ENCODE measurements at regions not wholly inside any gene's neighbourhood (a gene's known extent, or its start where the extent isn't known, plus 50 kb on each side); places are given as distances from the start of the nearest gene placed in this dataset.

GRCh38 chr1:58857680-58858673, 74.1 kb upstream of the JUN start:
- no peaks in the 10 kb centered on the region for H3K36me3 Mint-ChIP-seq
- no peaks in the 10 kb centered on the region for H3K9me3 Mint-ChIP-seq
- peaks cover 46 to 52% (median 48%) of the 10 kb centered on the region in 3 donors for H3K4me1 Mint-ChIP-seq

GRCh38 chr1:58859769-58860485, 76.1 kb upstream of the JUN start:
- Histone ChIP-seq H3K4me3 (ENCODE audit: low read length) (no peak overlapping the region), H3K27ac (ENCODE audit: low read depth, low read length) (no peak overlapping the region), H3K27me3 (ENCODE audit: insufficient read depth, low read length, poor library complexity, severe bottlenecking) (no peaks in the 10 kb centered on the region), H3K36me3 (ENCODE audit: insufficient read depth, low read length) (no peaks in the 10 kb centered on the region), H3K4me1 (ENCODE audit: insufficient read depth, low read length) (peaks cover 29% of the 10 kb centered on the region), H3K9me3 (ENCODE audit: low read length) (no peaks in the 10 kb centered on the region)
- H3K27ac Mint-ChIP-seq, result peak overlapping the region in 1 of 8 donors; percentile 43
- H3K9me3 Mint-ChIP-seq, result no peaks in the 10 kb centered on the region
- DNase-seq, result no peak
- H3K36me3 Mint-ChIP-seq, result no peaks in the 10 kb centered on the region
- no peak overlapping the region for H3K4me3 Mint-ChIP-seq
- H3K4me1 Mint-ChIP-seq, result peaks cover 41 to 48% (median 41%) of the 10 kb centered on the region in 3 donors
- CTCF ChIA-PET, result no interaction called here
- POLR2A ChIA-PET, result no interaction called here
- H3K27me3 Mint-ChIP-seq, result no peaks in the 10 kb centered on the region

More at GRCh38 chr1:58857680-58858673, 74.1 kb upstream of the JUN start:
- Mint-ChIP-seq H3K4me3 (peak overlapping the region in 6 of 7 donors; percentile 6 to 38 (median 28)), H3K27ac (peak overlapping the region; percentile 48 to 90 (median 80)), H3K27me3 (no peaks in the 10 kb centered on the region)
- POLR2A ChIA-PET, result interaction anchor here (1.2 kb wide), 1 partner anchor 74 kb away, joined by 4 read pairs; the partner anchor contains the start of gene JUN
- peak overlapping the region; percentile 6 for H3K4me3 ChIP-seq (ENCODE audit: low read length)
- H3K27me3 ChIP-seq (ENCODE audit: insufficient read depth, low read length, poor library complexity, severe bottlenecking), result no peaks in the 10 kb centered on the region
- CTCF ChIA-PET, result interaction anchor here (1.0 to 1.2 kb wide), 2 partner anchors 39 to 45 kb away, joined by 3 read pairs; no protein-coding TSS in a partner anchor
- DNase-seq, result peak in 3 of 5 donors; percentile 10 to 47 (median 44)
- peaks cover 35% of the 10 kb centered on the region for H3K4me1 ChIP-seq (ENCODE audit: insufficient read depth, low read length)
- H3K9me3 ChIP-seq (ENCODE audit: low read length), result no peaks in the 10 kb centered on the region
- no peak overlapping the region for H3K27ac ChIP-seq (ENCODE audit: low read depth, low read length)
- H3K36me3 ChIP-seq (ENCODE audit: insufficient read depth, low read length), result no peaks in the 10 kb centered on the region

DNA sequence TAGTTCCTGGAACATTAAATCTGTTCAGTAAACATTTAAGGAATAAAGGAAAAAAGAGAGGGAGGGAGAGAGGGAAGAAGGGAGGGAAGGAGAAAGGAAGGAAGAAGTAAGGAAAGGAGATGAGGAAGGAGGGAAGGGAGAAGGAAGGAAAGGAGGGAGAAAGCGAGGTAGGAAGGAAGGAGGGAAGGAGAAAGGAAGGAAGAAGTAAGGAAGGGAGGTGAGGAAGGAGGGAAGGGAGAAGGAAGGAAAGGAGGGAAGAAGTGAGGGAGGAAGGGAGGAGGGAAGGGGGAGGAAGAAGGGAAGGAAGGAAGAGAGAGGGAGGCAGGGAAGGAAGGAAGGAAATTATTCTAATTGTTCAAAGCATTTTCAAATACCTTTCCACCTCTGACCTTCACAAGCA, 77.2 kb upstream of the JUN start:
- Mint-ChIP-seq H3K4me1 (peaks cover 34 to 46% (median 41%) of the 10 kb centered on the region in 3 donors), H3K27ac (peak overlapping the region in 2 of 8 donors; percentile 7 to 60), H3K9me3 (no peaks in the 10 kb centered on the region), H3K36me3 (no peaks in the 10 kb centered on the region), H3K27me3 (no peaks in the 10 kb centered on the region), H3K4me3 (no peak overlapping the region)
- Histone ChIP-seq H3K27me3 (ENCODE audit: insufficient read depth, low read length, poor library complexity, severe bottlenecking) (no peaks in the 10 kb centered on the region), H3K27ac (ENCODE audit: low read depth, low read length) (no peak overlapping the region), H3K4me1 (ENCODE audit: insufficient read depth, low read length) (peaks cover 29% of the 10 kb centered on the region), H3K36me3 (ENCODE audit: insufficient read depth, low read length) (no peaks in the 10 kb centered on the region), H3K4me3 (ENCODE audit: low read length) (no peak overlapping the region), H3K9me3 (ENCODE audit: low read length) (no peaks in the 10 kb centered on the region)
- DNase-seq, result no peak
- ChIA-PET CTCF (no interaction called here), POLR2A (no interaction called here)

- Histone ChIP-seq H3K9me3 (ENCODE audit: low read length) (no peaks in the 10 kb centered on the region), H3K27ac (ENCODE audit: low read depth, low read length) (no peak overlapping the region), H3K4me3 (ENCODE audit: low read length) (no peak overlapping the region), H3K4me1 (ENCODE audit: insufficient read depth, low read length) (peaks cover 29% of the 10 kb centered on the region), H3K36me3 (ENCODE audit: insufficient read depth, low read length) (no peaks in the 10 kb centered on the region), H3K27me3 (ENCODE audit: insufficient read depth, low read length, poor library complexity, severe bottlenecking) (no peaks in the 10 kb centered on the region)
- Mint-ChIP-seq H3K36me3 (no peaks in the 10 kb centered on the region), H3K4me3 (no peak overlapping the region), H3K4me1 (peaks cover 34 to 46% (median 41%) of the 10 kb centered on the region in 3 donors), H3K27ac (peak overlapping the region in 3 of 8 donors; percentile 5 to 57 (median 7)), H3K9me3 (no peaks in the 10 kb centered on the region), H3K27me3 (no peaks in the 10 kb centered on the region)
- no peak for DNase-seq
- ChIA-PET CTCF (no interaction called here), POLR2A (no interaction called here)
Measured at GRCh38 chr1:58861506-58861905, 77.7 kb upstream of the JUN start.

GRCh38 chr1:58862728-58863385, 79.0 kb upstream of the JUN start:
- Mint-ChIP-seq H3K4me1 (peaks cover 21 to 34% (median 31%) of the 10 kb centered on the region in 3 donors), H3K4me3 (no peak overlapping the region), H3K27me3 (no peaks in the 10 kb centered on the region), H3K9me3 (no peaks in the 10 kb centered on the region), H3K36me3 (no peaks in the 10 kb centered on the region), H3K27ac (no peak overlapping the region)
- Histone ChIP-seq H3K4me1 (ENCODE audit: insufficient read depth, low read length) (peaks cover 21% of the 10 kb centered on the region), H3K9me3 (ENCODE audit: low read length) (no peaks in the 10 kb centered on the region), H3K27ac (ENCODE audit: low read depth, low read length) (no peak overlapping the region), H3K36me3 (ENCODE audit: insufficient read depth, low read length) (no peaks in the 10 kb centered on the region), H3K4me3 (ENCODE audit: low read length) (no peak overlapping the region), H3K27me3 (ENCODE audit: insufficient read depth, low read length, poor library complexity, severe bottlenecking) (no peaks in the 10 kb centered on the region)
- DNase-seq, result no peak
- ChIA-PET POLR2A (no interaction called here), CTCF (no interaction called here)

DNA sequence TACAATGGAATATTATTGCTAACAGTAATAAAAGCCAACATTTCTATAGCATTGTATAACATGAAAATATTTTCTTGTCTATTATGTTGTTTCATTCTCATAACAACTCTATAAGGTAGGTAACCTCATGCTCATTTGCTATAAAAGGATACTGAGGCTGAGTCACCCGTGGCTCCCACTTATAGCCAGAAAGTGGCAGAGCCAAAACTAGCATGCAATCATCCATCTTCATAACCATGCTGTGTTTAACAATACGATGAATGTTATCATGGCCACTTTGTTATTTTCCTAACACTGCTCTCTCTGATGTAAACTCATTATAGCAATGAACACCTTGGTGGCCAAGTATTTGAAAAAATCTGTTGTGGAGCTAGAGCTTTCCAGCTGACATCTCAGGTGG, 80.8 kb upstream of the JUN start:
- ChIA-PET CTCF (no interaction called here), POLR2A (no interaction called here)
- Histone ChIP-seq H3K27ac (ENCODE audit: low read depth, low read length) (no peak overlapping the region), H3K9me3 (ENCODE audit: low read length) (no peaks in the 10 kb centered on the region), H3K27me3 (ENCODE audit: insufficient read depth, low read length, poor library complexity, severe bottlenecking) (no peaks in the 10 kb centered on the region), H3K4me3 (ENCODE audit: low read length) (no peak overlapping the region), H3K4me1 (ENCODE audit: insufficient read depth, low read length) (peaks cover 4% of the 10 kb centered on the region), H3K36me3 (ENCODE audit: insufficient read depth, low read length) (no peaks in the 10 kb centered on the region)
- peaks cover 9 to 18% (median 16%) of the 10 kb centered on the region in 3 donors for H3K4me1 Mint-ChIP-seq
- no peak overlapping the region for H3K27ac Mint-ChIP-seq
- H3K27me3 Mint-ChIP-seq, result no peaks in the 10 kb centered on the region
- no peak overlapping the region for H3K4me3 Mint-ChIP-seq
- H3K9me3 Mint-ChIP-seq, result no peaks in the 10 kb centered on the region
- H3K36me3 Mint-ChIP-seq, result no peaks in the 10 kb centered on the region
- no peak for DNase-seq

DNA sequence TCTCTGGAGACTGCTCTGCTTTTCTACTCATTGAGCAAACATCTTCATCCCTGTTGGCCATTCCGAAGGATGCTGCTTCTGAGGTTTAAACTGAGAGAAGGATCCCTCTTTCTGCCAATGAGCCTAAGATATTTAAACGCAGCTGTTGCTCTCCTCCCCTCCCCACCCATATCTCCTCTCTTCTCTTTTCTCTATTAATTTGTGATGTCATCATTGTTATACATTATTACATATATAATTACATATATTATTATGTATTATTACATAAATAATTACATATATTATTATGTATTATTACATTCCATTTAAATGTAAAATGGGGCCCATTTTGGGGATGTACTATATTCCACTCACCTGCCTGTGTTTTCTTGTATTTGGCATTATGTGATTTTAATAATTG, 82.7 kb upstream of the JUN start:
- ChIA-PET POLR2A (no interaction called here), CTCF (no interaction called here)
- Histone ChIP-seq H3K4me1 (ENCODE audit: insufficient read depth, low read length) (no peaks in the 10 kb centered on the region), H3K9me3 (ENCODE audit: low read length) (no peaks in the 10 kb centered on the region), H3K27me3 (ENCODE audit: insufficient read depth, low read length, poor library complexity, severe bottlenecking) (no peaks in the 10 kb centered on the region), H3K4me3 (ENCODE audit: low read length) (no peak overlapping the region), H3K36me3 (ENCODE audit: insufficient read depth, low read length) (no peaks in the 10 kb centered on the region), H3K27ac (ENCODE audit: low read depth, low read length) (no peak overlapping the region)
- Mint-ChIP-seq H3K9me3 (no peaks in the 10 kb centered on the region), H3K27ac (no peak overlapping the region), H3K27me3 (peaks cover 0 to under 1% of the 10 kb centered on the region in 2 donors), H3K36me3 (peaks cover 0 to 3% (median 0%) of the 10 kb centered on the region in 3 donors), H3K4me1 (peaks cover 5 to 7% (median 6%) of the 10 kb centered on the region in 3 donors), H3K4me3 (no peak overlapping the region)
- DNase-seq, result no peak
